22Rv1 (cell line): ENCODE measurements at regions not wholly inside any gene's neighbourhood (a gene's known extent, or its start where the extent isn't known, plus 50 kb on each side); places are given as distances from the start of the nearest gene placed in this dataset.

Source experiments
- H3K27ac ChIP-seq: fragments of 450-650 bp; 2 replicates; pipeline ENCODE4 v1.5.1; 2017
- ZFX ChIP-seq: fragments of 450-650 bp; IDR thresholded peaks from 2 replicates; pipeline ENCODE4 v1.6.1; 2017; ENCODE audit warnings: antibody characterized with exemption, borderline replicate concordance
- TF ChIP-seq, protein P1 (sequence below): fragments of 450-650 bp; IDR thresholded peaks from 2 replicates; pipeline ENCODE4 v1.5.1; 2017; ENCODE audit warnings: mild to moderate bottlenecking

DNA sequence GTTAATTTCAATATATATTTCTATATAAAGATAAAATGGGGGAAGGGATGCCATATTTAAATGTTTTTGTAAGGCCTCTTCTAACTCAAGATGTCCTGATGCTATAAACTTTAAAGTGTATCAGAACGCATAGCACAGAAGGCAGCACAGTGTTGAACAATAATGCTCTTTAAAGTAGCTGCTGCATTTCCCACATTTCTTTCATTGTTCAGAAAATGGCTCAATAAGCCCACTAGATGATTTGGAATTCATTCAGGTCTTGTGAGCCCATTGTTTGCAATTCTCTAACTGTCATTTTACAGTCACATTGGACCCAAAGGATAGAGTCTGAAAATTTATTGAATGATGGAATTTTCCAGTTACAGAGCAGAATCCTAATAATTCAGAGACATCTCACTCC is 64.0 kb upstream of the PCED1B start:
- TF ChIP-seq, protein P1, sequence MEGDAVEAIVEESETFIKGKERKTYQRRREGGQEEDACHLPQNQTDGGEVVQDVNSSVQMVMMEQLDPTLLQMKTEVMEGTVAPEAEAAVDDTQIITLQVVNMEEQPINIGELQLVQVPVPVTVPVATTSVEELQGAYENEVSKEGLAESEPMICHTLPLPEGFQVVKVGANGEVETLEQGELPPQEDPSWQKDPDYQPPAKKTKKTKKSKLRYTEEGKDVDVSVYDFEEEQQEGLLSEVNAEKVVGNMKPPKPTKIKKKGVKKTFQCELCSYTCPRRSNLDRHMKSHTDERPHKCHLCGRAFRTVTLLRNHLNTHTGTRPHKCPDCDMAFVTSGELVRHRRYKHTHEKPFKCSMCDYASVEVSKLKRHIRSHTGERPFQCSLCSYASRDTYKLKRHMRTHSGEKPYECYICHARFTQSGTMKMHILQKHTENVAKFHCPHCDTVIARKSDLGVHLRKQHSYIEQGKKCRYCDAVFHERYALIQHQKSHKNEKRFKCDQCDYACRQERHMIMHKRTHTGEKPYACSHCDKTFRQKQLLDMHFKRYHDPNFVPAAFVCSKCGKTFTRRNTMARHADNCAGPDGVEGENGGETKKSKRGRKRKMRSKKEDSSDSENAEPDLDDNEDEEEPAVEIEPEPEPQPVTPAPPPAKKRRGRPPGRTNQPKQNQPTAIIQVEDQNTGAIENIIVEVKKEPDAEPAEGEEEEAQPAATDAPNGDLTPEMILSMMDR = no peak
- TF ChIP-seq ZFX = no peak
- no peak overlapping the region for H3K27ac ChIP-seq

DNA sequence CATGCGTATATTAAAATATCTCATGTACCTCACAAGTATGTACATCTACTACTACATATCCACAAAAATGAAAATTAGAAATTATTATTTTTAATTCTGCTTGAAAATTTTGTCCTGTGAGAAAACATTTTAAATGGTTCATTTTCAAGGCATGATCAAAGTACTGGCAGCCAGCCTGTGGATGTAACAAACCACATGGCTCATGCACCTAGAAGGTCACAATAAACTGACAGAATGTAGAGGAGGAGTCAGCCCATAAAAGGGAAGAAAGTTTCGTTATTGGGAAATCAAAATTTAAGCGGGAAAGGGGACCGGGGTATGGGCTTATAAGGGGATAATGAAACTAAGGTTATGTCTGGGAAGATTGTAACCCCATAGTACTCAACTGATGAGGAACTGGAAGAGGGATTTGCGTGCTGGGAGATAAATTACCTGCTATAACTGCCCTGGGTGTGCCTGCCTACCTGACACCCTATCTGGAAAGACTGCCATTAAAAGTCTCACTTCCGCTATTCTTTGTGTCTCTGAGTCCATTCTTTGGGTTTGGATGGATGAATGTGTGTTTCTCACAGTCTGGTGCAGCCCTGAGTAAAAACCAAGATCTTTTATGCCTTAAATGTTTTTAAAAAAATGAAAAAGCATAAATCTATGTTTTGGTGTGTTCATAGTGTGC is 62.2 kb upstream of the PCED1B start:
- H3K27ac ChIP-seq = no peak overlapping the region
- TF ChIP-seq ZFX = no peak
- TF ChIP-seq, protein P1 = no peak

DNA sequence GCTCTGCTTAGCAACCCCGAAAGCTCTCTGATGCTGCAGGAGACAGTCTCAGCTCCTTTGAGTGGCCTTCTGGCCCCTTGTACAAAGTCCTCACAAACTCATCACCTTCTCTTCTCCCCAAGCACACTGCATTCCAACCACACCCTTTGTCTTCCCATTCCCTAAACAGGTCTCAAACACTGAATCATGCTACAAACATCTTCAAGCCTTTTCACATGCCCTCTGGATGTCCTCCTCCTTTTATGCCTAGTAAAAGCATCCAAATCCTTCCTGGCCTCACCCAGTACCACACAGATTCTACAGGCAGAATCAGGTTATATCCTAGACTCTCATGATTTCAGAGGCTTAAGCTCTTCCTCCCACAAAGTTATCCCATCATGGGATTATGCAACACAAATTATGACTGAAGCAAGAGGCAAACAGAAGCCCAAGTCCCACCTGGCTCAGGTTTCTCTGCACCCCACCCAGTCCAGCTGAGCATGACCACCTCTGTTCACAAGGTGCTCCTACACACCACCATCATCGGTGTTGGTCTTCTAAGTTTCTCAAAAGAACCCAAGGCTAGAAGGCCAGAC is 61.4 kb upstream of the PCED1B start:
- H3K27ac ChIP-seq = no peak overlapping the region
- TF ChIP-seq, protein P1 = no peak
- no peak for TF ChIP-seq ZFX

DNA sequence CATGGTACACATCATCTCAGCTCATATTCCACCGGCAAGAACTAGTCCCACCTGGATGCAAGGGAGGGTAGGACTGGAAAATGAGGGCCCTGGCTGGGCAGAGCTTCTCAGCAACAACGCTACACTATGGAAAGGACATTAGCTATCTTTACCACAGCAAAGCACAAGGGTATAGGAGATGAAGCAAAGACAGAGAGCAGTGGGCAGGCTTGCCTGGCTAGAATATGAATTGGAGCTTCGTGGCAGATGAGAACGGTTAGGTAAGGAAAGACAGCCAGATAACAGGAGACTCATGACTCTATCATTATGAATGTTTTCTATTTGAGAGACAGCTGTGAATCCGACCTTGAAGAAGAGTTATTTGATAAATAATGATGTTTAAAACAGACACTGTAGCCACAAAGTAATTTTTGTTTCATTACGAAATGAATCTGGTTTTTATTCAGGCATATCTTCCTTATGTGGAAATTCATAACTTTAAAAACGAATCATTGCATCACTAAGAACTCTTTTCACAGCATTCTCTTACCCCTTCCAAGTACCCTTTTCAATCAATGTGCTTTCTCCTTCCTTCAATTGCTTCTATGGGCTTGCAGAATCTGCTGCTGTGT is 59.1 kb upstream of the PCED1B start:
- H3K27ac ChIP-seq = no peak overlapping the region
- TF ChIP-seq, protein P1 = no peak
- TF ChIP-seq ZFX = no peak

DNA sequence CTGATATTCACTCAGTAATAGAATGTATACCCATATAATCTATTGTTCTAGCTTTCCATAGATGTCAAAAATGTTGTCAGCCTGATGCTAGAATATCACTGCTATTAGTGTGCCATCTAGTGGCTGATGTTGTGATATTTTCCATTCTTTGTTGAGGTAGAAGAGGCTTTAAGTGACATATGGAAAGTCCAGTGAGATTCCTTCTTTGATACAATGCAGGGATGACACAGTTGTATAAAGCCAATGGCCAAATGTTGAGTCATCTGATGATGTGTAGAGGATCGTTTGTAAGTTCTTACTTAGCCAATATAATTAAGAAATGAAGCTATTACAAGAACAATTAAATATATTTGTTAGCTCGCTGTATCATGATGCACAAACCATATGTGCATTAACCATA is 58.1 kb upstream of the PCED1B start:
- H3K27ac ChIP-seq = no peak overlapping the region
- TF ChIP-seq, protein P1 = peak; percentile 92
- TF ChIP-seq ZFX = no peak

DNA sequence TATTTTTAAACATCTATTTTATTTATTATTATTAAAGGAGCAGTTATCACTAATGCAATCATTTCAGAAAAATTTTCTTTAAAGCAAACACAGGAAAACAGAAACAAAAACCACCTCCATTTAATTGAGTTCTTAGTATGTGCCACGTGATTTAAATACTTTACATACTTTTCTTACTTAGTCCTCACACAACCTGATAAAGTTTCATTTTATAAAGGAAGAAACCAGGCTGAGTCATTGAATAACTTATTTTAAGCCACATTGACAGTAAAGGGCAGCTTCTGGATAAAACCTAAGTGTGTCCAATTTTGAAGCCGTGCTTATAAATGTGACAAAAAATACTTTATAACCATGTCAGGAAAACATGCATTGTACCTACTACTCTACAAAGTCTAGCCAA is 57.1 kb upstream of the PCED1B start:
- no peak for TF ChIP-seq ZFX
- TF ChIP-seq, protein P1 = no peak
- no peak overlapping the region for H3K27ac ChIP-seq

DNA sequence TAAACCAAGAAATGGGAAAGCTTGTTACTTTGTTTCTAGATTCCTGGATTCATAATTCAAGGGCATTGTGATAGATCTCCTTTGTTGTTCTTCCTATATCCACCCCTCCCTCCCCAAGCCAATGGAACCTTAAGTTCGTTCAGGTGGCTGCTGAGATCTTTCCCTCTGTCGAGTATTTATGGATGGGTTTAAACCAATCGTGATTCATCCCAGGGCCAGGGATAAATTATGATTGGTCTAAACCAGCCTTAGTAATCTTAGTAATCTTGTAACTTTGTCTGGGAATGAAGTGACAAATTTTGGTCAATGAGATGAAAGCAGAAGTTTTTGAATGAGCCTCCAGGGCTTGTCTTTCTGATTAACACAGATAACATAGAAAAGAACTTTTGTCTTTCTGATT is 56.1 kb upstream of the PCED1B start:
- no peak overlapping the region for H3K27ac ChIP-seq
- TF ChIP-seq, protein P1 = no peak
- TF ChIP-seq ZFX = no peak
